MCF 10A (cell line): ENCODE measurements at regions not wholly inside any gene's neighbourhood (a gene's known extent, or its start where the extent isn't known, plus 50 kb on each side); places are given as distances from the start of the nearest gene placed in this dataset.

Source experiments
- BruUV-seq: library from RNA; stranded (reverse); fragments of 400-500 nt; replicated peaks from 2 replicates; lab custom pipeline; 2021; lab: Mats Ljungman, UMichigan
- CTCF ChIA-PET: fragments of 300-600 bp; sonication (Branson Sonifier 250); formaldehyde crosslinking; extraction: SDS; loops from one replicate; lab custom pipeline; 2021; ENCODE audit warnings: antibody characterized with exemption, inconsistent platforms; lab: Yijun Ruan, JAX
- POLR2A ChIA-PET: fragments of 300-600, 350-650 bp; sonication (Branson Sonifier 250); formaldehyde crosslinking; extraction: SDS; loops from one replicate; lab custom pipeline; 2020; ENCODE audit warnings: antibody characterized with exemption, inconsistent platforms; lab: Yijun Ruan, JAX
- DNase-seq: peaks from one replicate; pipeline ENCODE4 v3.0.0-alpha.2; 2018; ENCODE audit not compliant: unreplicated experiment
- H3K27ac Mint-ChIP-seq: one replicate; pipeline ENCODE4 v1.8.0; 2022; ENCODE audit warnings: mild to moderate bottlenecking, low read depth, mixed read lengths; ENCODE audit not compliant: unreplicated experiment
- H3K27me3 Mint-ChIP-seq: one replicate; pipeline ENCODE4 v1.8.0; 2022; ENCODE audit warnings: mixed read lengths; ENCODE audit not compliant: insufficient read depth, unreplicated experiment
- H3K36me3 Mint-ChIP-seq: one replicate; pipeline ENCODE4 v1.8.0; 2022; ENCODE audit warnings: mild to moderate bottlenecking, moderate library complexity, mixed read lengths; ENCODE audit not compliant: insufficient read depth, unreplicated experiment
- H3K4me1 Mint-ChIP-seq: one replicate; pipeline ENCODE4 v1.8.0; 2022; ENCODE audit warnings: mixed read lengths; ENCODE audit not compliant: insufficient read depth, unreplicated experiment
- H3K4me3 Mint-ChIP-seq: one replicate; pipeline ENCODE4 v1.8.0; 2022; ENCODE audit warnings: mild to moderate bottlenecking, moderate library complexity, mixed read lengths; ENCODE audit not compliant: unreplicated experiment
- H3K9me3 Mint-ChIP-seq: one replicate; pipeline ENCODE4 v1.8.0; 2022; ENCODE audit warnings: mixed read lengths; ENCODE audit not compliant: unreplicated experiment
- intact Hi-C: fragments of 100-400 bp; cut with micrococcal nuclease; formaldehyde crosslinking; loops from 2 replicates; pipeline ENCODE4 v1.14.1; 2022
- TF ChIP-seq, protein P1 (sequence below): fragments of 200-600 bp; IDR thresholded peaks from one replicate; pipeline ENCODE4 v1.8.0; 2022; ENCODE audit warnings: antibody characterized with exemption, mild to moderate bottlenecking; ENCODE audit not compliant: unreplicated experiment

DNA sequence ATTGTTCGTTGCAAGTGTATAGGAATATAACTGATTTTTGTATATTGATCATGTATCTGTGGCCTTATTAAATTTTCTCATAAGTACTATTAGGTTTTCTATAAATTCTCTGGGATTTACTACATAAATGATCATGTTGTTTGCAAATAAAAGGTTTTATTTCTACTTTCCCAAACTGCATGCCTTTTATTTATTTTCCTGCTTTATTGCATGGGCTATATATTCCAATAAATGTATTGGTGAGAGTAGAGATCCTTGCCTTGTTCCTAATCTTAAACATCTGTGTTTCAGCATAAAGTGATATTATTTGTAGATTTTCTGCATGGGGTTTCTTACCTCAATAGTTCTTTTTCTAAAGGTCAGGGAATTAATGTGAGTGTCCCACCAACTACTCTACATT lies 107.0 kb upstream of the CD55 start:
- no TSS peak for BruUV-seq

GRCh38 chr1:207217778-207218511 lies 103.5 kb upstream of the CD55 start:
- POLR2A ChIA-PET = interaction anchor here (0.7 to 11.2 kb wide), 12 partner anchors 12 to 165 kb away, joined by 3 to 72 read pairs (median 4); partner anchors contain the start of genes CD55 and PFKFB2
- Mint-ChIP-seq H3K27me3 (no peaks in the 10 kb centered on the region), H3K4me1 (peaks cover 28% of the 10 kb centered on the region), H3K27ac (peak overlapping the region; percentile 6), H3K9me3 (peaks cover 11% of the 10 kb centered on the region), H3K4me3 (no peak overlapping the region), H3K36me3 (no peaks in the 10 kb centered on the region)
- BruUV-seq = no TSS peak
- TF ChIP-seq, protein P1, sequence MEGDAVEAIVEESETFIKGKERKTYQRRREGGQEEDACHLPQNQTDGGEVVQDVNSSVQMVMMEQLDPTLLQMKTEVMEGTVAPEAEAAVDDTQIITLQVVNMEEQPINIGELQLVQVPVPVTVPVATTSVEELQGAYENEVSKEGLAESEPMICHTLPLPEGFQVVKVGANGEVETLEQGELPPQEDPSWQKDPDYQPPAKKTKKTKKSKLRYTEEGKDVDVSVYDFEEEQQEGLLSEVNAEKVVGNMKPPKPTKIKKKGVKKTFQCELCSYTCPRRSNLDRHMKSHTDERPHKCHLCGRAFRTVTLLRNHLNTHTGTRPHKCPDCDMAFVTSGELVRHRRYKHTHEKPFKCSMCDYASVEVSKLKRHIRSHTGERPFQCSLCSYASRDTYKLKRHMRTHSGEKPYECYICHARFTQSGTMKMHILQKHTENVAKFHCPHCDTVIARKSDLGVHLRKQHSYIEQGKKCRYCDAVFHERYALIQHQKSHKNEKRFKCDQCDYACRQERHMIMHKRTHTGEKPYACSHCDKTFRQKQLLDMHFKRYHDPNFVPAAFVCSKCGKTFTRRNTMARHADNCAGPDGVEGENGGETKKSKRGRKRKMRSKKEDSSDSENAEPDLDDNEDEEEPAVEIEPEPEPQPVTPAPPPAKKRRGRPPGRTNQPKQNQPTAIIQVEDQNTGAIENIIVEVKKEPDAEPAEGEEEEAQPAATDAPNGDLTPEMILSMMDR = no peak
- DNase-seq = no peak
- CTCF ChIA-PET = interaction anchor here (0.7 to 1.0 kb wide), 2 partner anchors 12 to 237 kb away, joined by 3 read pairs; no protein-coding TSS in a partner anchor
- intact Hi-C loops = no loop called here

More for the DNA sequence above, 107.0 kb upstream of the CD55 start:
- H3K27ac Mint-ChIP-seq = no peak overlapping the region
- no peak overlapping the region for H3K4me3 Mint-ChIP-seq
- DNase-seq = no peak
- TF ChIP-seq, protein P1 = no peak
- CTCF ChIA-PET = interaction anchor here (1.3 kb wide), 1 partner anchor 32 kb away, joined by 3 read pairs; no protein-coding TSS in a partner anchor
- H3K36me3 Mint-ChIP-seq = no peaks in the 10 kb centered on the region
- POLR2A ChIA-PET = interaction anchor here (1.3 kb wide), 1 partner anchor 8 kb away, joined by 3 read pairs; no protein-coding TSS in a partner anchor
- no peaks in the 10 kb centered on the region for H3K27me3 Mint-ChIP-seq
- peaks cover 13% of the 10 kb centered on the region for H3K4me1 Mint-ChIP-seq
- peaks cover 11% of the 10 kb centered on the region for H3K9me3 Mint-ChIP-seq
- intact Hi-C loops = no loop called here

DNA sequence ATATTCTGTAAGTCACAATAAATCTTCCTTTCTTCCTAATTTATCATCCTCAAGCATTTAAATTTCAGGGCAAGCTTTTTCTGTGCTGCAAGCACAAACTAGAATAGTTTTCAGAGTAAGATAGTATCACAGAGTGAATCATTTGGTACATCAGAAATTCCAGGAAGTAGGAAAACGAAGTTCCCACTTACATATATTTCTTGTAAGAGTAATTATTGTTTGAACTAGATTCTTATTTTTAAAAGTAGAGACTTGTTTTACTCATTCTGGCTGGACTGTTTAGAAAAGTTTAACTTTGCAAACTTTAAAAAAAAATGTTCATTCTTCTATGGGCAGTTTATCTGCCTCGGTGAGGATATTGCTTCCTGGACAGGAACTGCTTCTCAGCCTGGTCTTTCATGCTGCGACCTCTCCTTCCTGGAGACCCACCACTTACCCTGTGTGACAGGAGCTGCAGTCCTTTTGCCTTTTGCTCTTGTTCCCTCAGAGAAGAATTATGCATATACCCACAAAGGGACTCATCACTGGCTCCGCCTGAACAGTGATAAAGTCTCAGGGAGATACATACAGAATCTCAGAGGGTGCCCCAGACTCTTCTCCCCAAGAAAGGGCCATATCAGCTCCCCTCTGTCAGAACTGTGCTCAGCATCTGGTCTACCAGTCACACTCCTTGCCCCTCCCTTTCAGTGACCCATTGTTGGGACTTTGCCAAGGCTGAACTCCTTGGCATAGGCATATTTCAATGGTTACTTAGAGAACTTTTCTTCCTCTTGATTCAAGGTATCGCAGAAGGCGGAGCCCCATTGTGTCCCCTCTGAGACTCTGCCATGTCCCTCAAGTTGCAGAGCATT lies 102.7 kb upstream of the CD55 start:
- Mint-ChIP-seq H3K4me1 (peaks cover 33% of the 10 kb centered on the region), H3K4me3 (no peak overlapping the region), H3K27ac (peak overlapping the region; percentile 6), H3K9me3 (peaks cover 11% of the 10 kb centered on the region), H3K36me3 (no peaks in the 10 kb centered on the region), H3K27me3 (no peaks in the 10 kb centered on the region)
- TF ChIP-seq, protein P1 = no peak
- BruUV-seq = no TSS peak
- DNase-seq = peak; percentile 84
- intact Hi-C loops = no loop called here
- POLR2A ChIA-PET = interaction anchor here (0.7 to 11.2 kb wide), 11 partner anchors 13 to 166 kb away, joined by 3 to 72 read pairs (median 4); partner anchors contain the start of genes CD55 and PFKFB2
- CTCF ChIA-PET = interaction anchor here (0.5 to 0.7 kb wide), 2 partner anchors 13 to 37 kb away, joined by 3 to 4 read pairs; no protein-coding TSS in a partner anchor
